Trophoblast cell (in vitro differentiated cells and primary cell): ENCODE measurements at regions not wholly inside any gene's neighbourhood (a gene's known extent, or its start where the extent isn't known, plus 50 kb on each side); places are given as distances from the start of the nearest gene placed in this dataset.
A peak's percentile ranks its signal among the peaks of the same experiment; 100 is the strongest.

Experiments used
- DNase-seq, 2 donors: peaks; one replicate each; pipeline ENCODE4 v3.0.0-alpha.2; 2016
- H2AFZ ChIP-seq: 2 replicates; pipeline ENCODE4 v1.6.1; 2013; ENCODE audit warnings: low read length, moderate library complexity, mild to moderate bottlenecking; ENCODE audit not compliant: insufficient read depth, poor library complexity
- H2AK5ac ChIP-seq: 2 replicates; pipeline ENCODE4 v1.6.1; 2013; ENCODE audit warnings: mild to moderate bottlenecking, low read length
- H2BK120ac ChIP-seq: 2 replicates; pipeline ENCODE4 v1.6.1; 2013; ENCODE audit warnings: low read length, mild to moderate bottlenecking, moderate library complexity; ENCODE audit not compliant: insufficient read depth, poor library complexity
- H2BK12ac ChIP-seq: 2 replicates; pipeline ENCODE4 v1.6.1; 2013; ENCODE audit warnings: mild to moderate bottlenecking, low read length, moderate library complexity
- H2BK5ac ChIP-seq: 2 replicates; pipeline ENCODE4 v1.6.1; 2013; ENCODE audit warnings: low read length, low read depth, moderate library complexity, mild to moderate bottlenecking; ENCODE audit not compliant: poor library complexity
- H3K14ac ChIP-seq: 2 replicates; pipeline ENCODE4 v1.6.1; 2013; ENCODE audit warnings: mild to moderate bottlenecking, low read length
- H3K18ac ChIP-seq: 2 replicates; pipeline ENCODE4 v1.6.1; 2013; ENCODE audit warnings: mild to moderate bottlenecking, low read length
- H3K23ac ChIP-seq: 2 replicates; pipeline ENCODE4 v1.6.1; 2013; ENCODE audit warnings: low read length
- H3K27ac ChIP-seq: 2 replicates; pipeline ENCODE4 v1.5.1; 2013; ENCODE audit warnings: low read depth, mild to moderate bottlenecking, inconsistent platforms, low read length, moderate library complexity
- H3K27me3 ChIP-seq: 2 replicates; pipeline ENCODE4 v1.6.1; 2013; ENCODE audit warnings: inconsistent platforms, mild to moderate bottlenecking, low read length, moderate library complexity; ENCODE audit not compliant: insufficient read depth
- H3K36me3 ChIP-seq, 2 experiments: 1 replicate in 1 of 2; 2 replicates in 1 of 2; pipeline ENCODE4 v1.6.1; 2013; ENCODE audit warnings: low read length in 2 of 2, mild to moderate bottlenecking in 2 of 2, moderate library complexity in 1 of 2; ENCODE audit not compliant: insufficient read depth in 2 of 2, control insufficient read depth in 1 of 2
- H3K4ac ChIP-seq: 2 replicates; pipeline ENCODE4 v1.6.1; 2013; ENCODE audit warnings: low read depth, mild to moderate bottlenecking, low read length, moderate library complexity
- H3K4me1 ChIP-seq, 2 experiments: 1 replicate in 1 of 2; 2 replicates in 1 of 2; pipeline ENCODE4 v1.6.1; 2013; ENCODE audit warnings: low read length in 2 of 2, mild to moderate bottlenecking in 2 of 2, moderate library complexity in 1 of 2; ENCODE audit not compliant: insufficient read depth in 2 of 2, control insufficient read depth in 1 of 2
- H3K4me2 ChIP-seq: 2 replicates; pipeline ENCODE4 v1.6.1; 2013; ENCODE audit warnings: inconsistent platforms, mild to moderate bottlenecking, low read length, moderate library complexity
- H3K4me3 ChIP-seq: 2 replicates; pipeline ENCODE4 v1.5.1; 2013; ENCODE audit warnings: mild to moderate bottlenecking, low read depth, low read length, inconsistent platforms
- H3K79me1 ChIP-seq: one replicate; pipeline ENCODE4 v1.6.1; 2013; ENCODE audit warnings: low read length
- H3K79me2 ChIP-seq: 2 replicates; pipeline ENCODE4 v1.6.1; 2013; ENCODE audit warnings: low read length, mild to moderate bottlenecking; ENCODE audit not compliant: control insufficient read depth, insufficient read depth, poor library complexity
- H3K9ac ChIP-seq: 2 replicates; pipeline ENCODE4 v1.6.1; 2013; ENCODE audit warnings: mild to moderate bottlenecking, low read length
- H3K9me3 ChIP-seq: 2 replicates; pipeline ENCODE4 v1.6.1; 2013; ENCODE audit warnings: low read depth, mild to moderate bottlenecking, control low read depth, inconsistent platforms, low read length; ENCODE audit not compliant: insufficient read depth
- H4K12ac ChIP-seq: 2 replicates; pipeline ENCODE4 v1.6.1; 2013; ENCODE audit warnings: low read depth, mild to moderate bottlenecking, low read length, moderate library complexity
- H4K8ac ChIP-seq: 2 replicates; pipeline ENCODE4 v1.6.1; 2013; ENCODE audit warnings: low read depth, mild to moderate bottlenecking, low read length, moderate library complexity
- H4K91ac ChIP-seq: one replicate; pipeline ENCODE4 v1.6.1; 2013; ENCODE audit warnings: low read depth, mild to moderate bottlenecking, low read length, moderate library complexity
- WGBS: extraction: QIAGEN DNeasy Blood & Tissue Kit; methylation state at CpG from one replicate; pipeline ENCODE4 v1.1.7; 2013; ENCODE audit warnings: missing lambda C conversion rate; ENCODE audit not compliant: insufficient read length, insufficient coverage; ENCODE audit errors: extremely low coverage; 5-methylcytosine and 5-hydroxymethylcytosine counted together

DNA sequence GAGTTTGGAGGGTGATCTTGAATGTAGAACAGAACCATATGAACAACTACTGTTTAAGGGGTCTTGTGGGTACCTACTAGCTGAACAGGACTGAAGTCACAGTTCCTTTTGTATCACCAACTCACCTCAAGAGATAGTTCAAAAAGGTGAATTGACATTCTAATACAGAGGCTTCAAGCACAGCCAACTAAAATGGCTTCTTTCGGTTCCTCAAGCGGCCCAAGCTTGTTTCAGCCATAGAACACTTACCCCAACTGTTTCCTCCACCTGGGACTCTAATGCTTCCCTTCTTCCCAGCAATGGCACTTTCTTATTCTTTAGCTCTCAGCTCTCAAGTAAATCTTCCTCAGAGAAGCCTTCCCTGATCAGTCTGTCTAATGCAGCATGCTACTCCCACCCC lies 277.5 kb upstream of the GK2 start:
- H3K27me3 ChIP-seq, result no peaks in the 10 kb centered on the region
- no peak overlapping the region for H4K91ac ChIP-seq
- H3K4me1 ChIP-seq, result no peaks in the 10 kb centered on the region
- no peak overlapping the region for H3K18ac ChIP-seq
- H4K12ac ChIP-seq, result no peak overlapping the region
- no peaks in the 10 kb centered on the region for H3K79me2 ChIP-seq
- no peak overlapping the region for H2BK12ac ChIP-seq
- no peak for DNase-seq
- H3K4ac ChIP-seq, result no peak overlapping the region
- no peak overlapping the region for H2BK5ac ChIP-seq
- H4K8ac ChIP-seq, result no peak overlapping the region
- no peak overlapping the region for H3K23ac ChIP-seq
- H3K9me3 ChIP-seq, result no peaks in the 10 kb centered on the region
- H3K27ac ChIP-seq, result no peak overlapping the region
- H2AFZ ChIP-seq, result no peak overlapping the region
- no peaks in the 10 kb centered on the region for H3K79me1 ChIP-seq
- H2AK5ac ChIP-seq, result no peak overlapping the region
- WGBS, result no CpG with 5 or more reads among the region's 2 CpGs
- H3K4me2 ChIP-seq, result no peak overlapping the region
- no peak overlapping the region for H3K14ac ChIP-seq
- no peak overlapping the region for H2BK120ac ChIP-seq
- H3K4me3 ChIP-seq, result no peak overlapping the region
- H3K36me3 ChIP-seq, result no peaks in the 10 kb centered on the region
- no peak overlapping the region for H3K9ac ChIP-seq

DNA sequence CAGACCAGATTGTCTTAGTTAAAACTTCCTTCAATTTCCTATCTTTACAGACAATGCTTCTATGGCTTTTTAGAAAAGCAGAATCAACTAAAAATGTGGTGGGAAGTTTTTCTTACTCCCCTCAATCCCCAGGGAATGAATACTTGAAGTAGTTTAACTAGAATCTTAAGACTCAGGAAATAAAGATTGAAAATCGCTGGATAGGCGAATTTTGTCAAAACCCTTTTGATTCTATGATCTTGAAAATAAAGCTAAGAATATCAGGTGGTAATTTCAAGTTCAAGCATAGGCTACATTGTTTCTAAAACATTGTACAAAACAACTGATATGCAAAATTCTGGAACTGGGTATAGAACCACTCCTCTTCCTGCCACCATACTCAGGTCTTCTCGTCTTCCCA lies 276.5 kb upstream of the GK2 start:
- H2AFZ ChIP-seq, result no peak overlapping the region
- H4K91ac ChIP-seq, result no peak overlapping the region
- H2BK5ac ChIP-seq, result no peak overlapping the region
- H3K27me3 ChIP-seq, result no peaks in the 10 kb centered on the region
- no peak overlapping the region for H4K12ac ChIP-seq
- no peak overlapping the region for H2BK120ac ChIP-seq
- no peak overlapping the region for H3K14ac ChIP-seq
- no peak overlapping the region for H2BK12ac ChIP-seq
- H3K79me1 ChIP-seq, result no peaks in the 10 kb centered on the region
- H3K79me2 ChIP-seq, result no peaks in the 10 kb centered on the region
- no peaks in the 10 kb centered on the region for H3K36me3 ChIP-seq
- no peak overlapping the region for H3K4ac ChIP-seq
- no peak overlapping the region for H4K8ac ChIP-seq
- no peak overlapping the region for H3K9ac ChIP-seq
- no CpG with 5 or more reads among the region's 3 CpGs for WGBS
- H3K18ac ChIP-seq, result no peak overlapping the region
- DNase-seq, result no peak
- no peak overlapping the region for H3K23ac ChIP-seq
- no peak overlapping the region for H3K4me2 ChIP-seq
- no peak overlapping the region for H3K27ac ChIP-seq
- no peaks in the 10 kb centered on the region for H3K4me1 ChIP-seq
- H3K9me3 ChIP-seq, result no peaks in the 10 kb centered on the region
- H2AK5ac ChIP-seq, result no peak overlapping the region
- H3K4me3 ChIP-seq, result no peak overlapping the region

DNA sequence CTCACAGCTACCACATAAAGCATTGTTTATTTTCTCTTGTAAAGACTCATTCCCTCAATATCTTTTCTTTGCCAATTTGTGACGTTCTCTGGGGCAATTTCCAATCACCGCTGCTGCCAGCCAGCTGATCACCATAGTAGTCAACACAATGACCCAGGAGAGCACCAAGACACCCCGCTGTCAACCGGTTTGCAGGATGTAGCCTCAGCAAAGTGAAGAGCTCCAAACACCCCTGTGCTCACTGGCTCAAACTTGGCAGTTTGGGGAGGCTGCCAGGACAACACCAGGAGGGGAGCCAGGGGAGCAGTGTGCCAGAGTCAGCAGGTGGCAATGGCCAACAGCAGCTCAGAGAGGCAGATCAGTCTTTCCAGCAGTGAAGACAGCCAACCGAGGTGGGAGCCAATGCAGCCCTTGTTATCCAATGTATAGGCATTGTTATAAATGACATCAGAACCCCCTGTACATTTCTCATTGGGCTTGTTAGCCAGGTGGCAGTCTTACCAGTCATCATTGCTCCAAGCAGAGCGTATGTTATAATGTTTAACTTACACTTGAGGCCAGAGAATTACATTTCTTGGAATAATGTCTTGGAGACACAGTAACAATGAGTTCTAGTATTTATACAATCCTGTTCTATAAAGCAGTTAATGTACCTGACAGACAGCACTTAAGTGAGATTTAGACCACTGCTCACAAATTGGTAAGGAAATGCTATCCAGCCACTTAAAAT lies 274.9 kb upstream of the GK2 start:
- Histone ChIP-seq H3K27ac (no peak overlapping the region), H3K36me3 (no peaks in the 10 kb centered on the region), H4K8ac (no peak overlapping the region), H2AK5ac (no peak overlapping the region), H4K12ac (no peak overlapping the region), H3K4me3 (no peak overlapping the region), H3K9ac (no peak overlapping the region), H4K91ac (no peak overlapping the region), H3K4ac (no peak overlapping the region), H2BK12ac (no peak overlapping the region), H3K9me3 (no peaks in the 10 kb centered on the region), H2AFZ (no peak overlapping the region), H3K27me3 (no peaks in the 10 kb centered on the region), H3K79me2 (no peaks in the 10 kb centered on the region), H3K18ac (no peak overlapping the region), H3K79me1 (no peaks in the 10 kb centered on the region), H3K4me1 (no peaks in the 10 kb centered on the region), H3K14ac (no peak overlapping the region), H3K4me2 (no peak overlapping the region), H3K23ac (no peak overlapping the region), H2BK5ac (no peak overlapping the region), H2BK120ac (no peak overlapping the region)
- no peak for DNase-seq
- WGBS, result no CpG with 5 or more reads among the region's 6 CpGs

DNA sequence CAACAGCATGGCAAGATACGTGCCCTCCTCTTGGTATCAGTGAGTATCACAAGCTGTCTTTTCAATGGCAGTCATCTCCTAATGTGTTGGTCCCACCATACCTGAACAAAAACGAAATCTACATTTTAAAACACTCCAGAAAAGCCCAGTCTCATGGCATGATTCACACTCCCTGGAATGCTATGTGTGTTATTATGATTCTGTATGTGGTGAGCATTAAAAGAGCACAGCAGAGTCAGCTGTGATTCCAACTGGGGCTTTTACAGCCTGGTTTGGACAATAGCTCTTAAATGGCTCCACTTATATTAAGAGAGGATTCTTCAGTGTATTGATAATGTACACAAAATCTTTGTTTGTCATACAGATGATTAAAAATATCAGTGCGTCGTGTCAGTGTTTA lies 274.1 kb upstream of the GK2 start:
- no peaks in the 10 kb centered on the region for H3K9me3 ChIP-seq
- no peak overlapping the region for H4K12ac ChIP-seq
- no peaks in the 10 kb centered on the region for H3K36me3 ChIP-seq
- no peak overlapping the region for H2BK12ac ChIP-seq
- H3K9ac ChIP-seq, result no peak overlapping the region
- WGBS, result no CpG with 5 or more reads among the region's 4 CpGs
- H3K79me2 ChIP-seq, result no peaks in the 10 kb centered on the region
- no peak overlapping the region for H3K27ac ChIP-seq
- no peak overlapping the region for H2AFZ ChIP-seq
- no peak overlapping the region for H3K18ac ChIP-seq
- no peak overlapping the region for H3K23ac ChIP-seq
- DNase-seq, result peak; percentile 1 to 32
- no peak overlapping the region for H2AK5ac ChIP-seq
- no peak overlapping the region for H2BK5ac ChIP-seq
- H3K4me1 ChIP-seq, result no peaks in the 10 kb centered on the region
- no peak overlapping the region for H3K4me3 ChIP-seq
- H3K27me3 ChIP-seq, result no peaks in the 10 kb centered on the region
- H3K79me1 ChIP-seq, result no peaks in the 10 kb centered on the region
- H3K14ac ChIP-seq, result no peak overlapping the region
- no peak overlapping the region for H2BK120ac ChIP-seq
- H4K8ac ChIP-seq, result no peak overlapping the region
- no peak overlapping the region for H3K4ac ChIP-seq
- no peak overlapping the region for H4K91ac ChIP-seq
- H3K4me2 ChIP-seq, result no peak overlapping the region
